ENCODE measurements at regions not wholly inside any gene's neighbourhood (a gene's known extent, or its start where the extent isn't known, plus 50 kb on each side); places are given as distances from the start of the nearest gene placed in this dataset.

DNA sequence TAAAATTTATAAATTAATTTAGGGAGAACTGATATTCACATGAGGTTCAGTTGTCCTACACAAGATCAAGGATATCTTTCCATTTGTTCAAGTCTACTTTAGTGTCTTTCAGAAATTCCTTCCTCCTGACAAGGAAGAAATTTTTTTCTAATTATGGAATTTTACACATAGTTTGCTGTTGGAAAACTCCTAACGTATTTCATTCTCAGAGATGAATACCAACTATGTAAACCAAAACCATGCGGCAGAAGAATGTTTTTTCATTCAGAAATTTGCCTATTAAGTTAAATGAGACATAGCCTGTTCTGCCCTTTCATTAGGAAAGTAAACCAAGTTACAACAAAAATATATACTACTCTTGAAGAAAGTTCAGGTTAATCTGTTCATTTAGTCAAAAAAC lies 111.2 kb upstream of the PRDM1 start:
- 67 to 83% (median 81%) methylated on average over 2 of the region's 2 CpGs for WGBS, 3 donors
- no peak overlapping the region for H3K27ac ChIP-seq (ENCODE audit: low read depth, low read length)

DNA sequence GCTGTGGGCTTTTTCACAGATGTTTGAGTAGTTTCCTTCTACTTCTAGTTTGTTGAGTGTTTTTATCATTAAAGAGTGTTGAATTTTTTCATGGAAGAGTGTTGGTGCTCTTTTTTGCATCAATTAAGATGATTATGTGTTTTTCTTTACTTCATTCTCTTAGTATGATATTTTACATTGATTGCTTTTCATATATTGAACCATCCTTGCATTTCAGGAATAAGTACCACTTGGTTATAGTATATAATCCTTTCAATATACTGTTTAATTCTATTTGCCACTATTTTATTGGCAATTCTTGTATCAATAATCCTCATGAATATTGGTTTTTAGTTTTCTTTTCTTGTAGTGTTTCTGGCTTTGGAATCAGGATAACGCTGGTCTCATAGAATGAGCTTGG lies 113.7 kb upstream of the PRDM1 start:
- WGBS, 3 donors = 90 to 97% (median 97%) methylated on average over 1 of the region's 1 CpG
- no peak overlapping the region for H3K27ac ChIP-seq (ENCODE audit: low read depth, low read length)

DNA sequence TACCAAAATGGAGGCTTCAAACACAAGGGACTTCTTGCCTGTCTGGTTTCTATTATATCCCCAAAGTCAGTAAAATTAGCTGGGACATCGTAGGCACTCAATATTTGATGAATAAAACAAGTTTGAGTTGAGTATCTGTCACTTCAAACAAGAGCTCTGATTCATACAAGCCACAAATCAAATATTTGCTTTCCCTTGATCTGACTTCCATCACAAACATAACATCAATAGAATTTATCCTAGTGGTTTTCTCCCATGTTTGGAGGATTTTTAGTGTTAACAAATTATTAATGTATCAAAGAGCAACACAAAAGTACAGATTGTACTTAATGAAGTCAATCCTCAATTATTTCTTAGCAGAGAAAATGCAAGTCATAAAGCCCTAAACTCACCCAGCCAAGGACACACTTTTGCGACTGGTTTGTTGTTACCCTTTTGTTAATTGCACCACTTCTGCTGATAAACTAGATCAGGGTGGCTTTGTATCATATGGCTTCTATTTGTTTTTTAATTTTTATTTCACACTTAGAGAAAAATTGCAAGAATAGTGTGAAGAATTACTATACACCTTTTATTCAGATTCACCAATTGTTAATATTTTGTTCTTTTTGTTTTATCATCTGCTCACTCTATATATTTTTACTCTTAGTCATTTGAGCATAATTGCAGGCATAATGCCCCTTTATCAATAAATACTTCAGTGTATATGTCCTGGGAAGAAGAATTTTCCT lies 117.4 kb upstream of the PRDM1 start:
- WGBS, 3 donors = 39 to 85% (median 81%) methylated on average over 2 of the region's 2 CpGs
- H3K27ac ChIP-seq (ENCODE audit: low read depth, low read length) = no peak overlapping the region

DNA sequence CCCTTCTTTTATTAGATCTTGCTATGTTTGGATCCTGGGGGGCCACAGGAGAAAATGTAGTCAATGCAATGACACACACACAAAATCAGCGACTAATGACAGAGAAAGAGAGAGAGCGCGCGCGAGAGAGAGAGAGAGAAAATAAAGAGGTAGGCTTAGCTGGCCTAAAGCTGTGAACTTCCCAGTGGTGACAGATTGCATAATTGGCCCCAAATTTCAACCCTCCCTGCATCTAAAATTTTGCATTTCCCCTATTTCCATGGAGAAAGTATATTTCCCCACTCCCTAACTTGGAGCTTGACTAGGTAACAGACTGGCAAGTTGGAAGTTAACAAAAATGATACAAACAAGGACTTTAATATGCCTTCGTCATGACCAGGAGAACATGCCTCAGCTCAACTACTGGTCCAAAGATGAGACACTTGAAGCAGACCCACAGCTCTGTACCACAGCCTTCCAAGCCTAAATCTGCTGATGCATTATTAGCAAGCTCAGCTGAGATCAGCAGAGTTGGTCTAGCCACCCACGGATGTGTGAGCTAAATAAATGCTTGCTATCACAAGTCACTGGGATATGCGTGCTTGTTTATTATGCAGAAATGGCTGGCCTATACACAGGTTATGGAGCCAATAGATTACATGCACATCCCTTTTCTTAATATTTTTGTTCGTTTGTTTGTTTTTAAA lies 118.1 kb upstream of the PRDM1 start:
- WGBS, 3 donors = 78 to 90% (median 89%) methylated on average over 9 of the region's 9 CpGs
- H3K27ac ChIP-seq (ENCODE audit: low read depth, low read length) = no peak overlapping the region

DNA sequence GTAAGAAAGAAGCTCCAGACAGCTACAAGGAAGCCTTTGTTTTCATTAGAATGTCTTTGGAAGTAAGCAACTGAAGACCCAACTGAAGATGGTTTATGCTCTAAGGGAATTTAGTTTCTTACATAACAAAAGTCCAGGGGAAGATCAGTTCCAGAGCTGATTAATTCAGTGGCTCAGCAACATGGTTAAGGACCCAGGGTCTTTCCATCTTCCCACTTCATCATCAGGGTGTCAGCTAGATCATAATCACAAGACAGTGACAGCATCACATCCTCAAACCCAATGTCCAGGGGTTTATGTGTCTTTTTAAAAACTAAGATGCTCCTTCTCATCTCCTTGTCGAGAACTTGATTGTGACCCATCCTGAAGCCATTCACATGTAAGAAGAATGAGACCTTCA lies 119.7 kb upstream of the PRDM1 start:
- H3K27ac ChIP-seq (ENCODE audit: low read depth, low read length) = no peak overlapping the region
- 83 to 95% (median 94%) methylated on average over 1 of the region's 1 CpG for WGBS, 3 donors

DNA sequence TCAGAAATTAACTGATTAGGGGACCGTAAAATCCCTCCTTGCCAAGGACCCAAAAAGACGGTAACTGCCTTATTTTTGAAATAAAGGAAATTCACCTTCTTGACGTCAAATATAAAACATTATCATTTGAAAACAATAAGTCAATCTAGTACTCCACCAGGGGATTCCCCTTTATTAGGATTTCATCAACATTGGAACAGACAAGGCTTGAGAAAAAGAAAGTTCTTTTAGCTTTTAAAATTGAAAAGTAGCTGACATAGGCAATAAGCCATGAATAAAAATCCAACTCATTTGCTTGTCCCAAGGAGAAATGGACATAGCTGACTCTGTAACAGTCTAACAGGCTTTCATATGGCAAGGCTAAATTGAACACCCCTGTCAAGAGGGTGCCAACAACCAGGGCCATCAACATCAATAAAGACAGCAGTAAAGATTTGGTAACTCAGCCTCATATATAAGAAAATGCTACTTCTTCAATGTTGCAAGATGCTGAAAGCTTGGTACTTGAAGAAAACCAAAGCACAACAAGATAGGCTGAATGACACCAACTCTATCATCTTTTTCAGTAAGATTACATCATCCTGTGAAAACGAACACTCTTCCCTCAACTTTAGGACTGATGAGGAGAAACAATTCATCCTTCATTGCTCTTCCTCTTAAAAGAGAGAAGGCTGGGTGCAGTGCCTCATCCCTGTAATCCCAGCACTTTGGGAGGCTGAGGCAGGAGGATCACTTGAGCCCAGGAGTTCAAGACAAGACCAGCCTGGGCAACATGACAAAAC lies 121.0 kb upstream of the PRDM1 start:
- 66 to 73% (median 71%) methylated on average over 4 of the region's 4 CpGs for WGBS, 3 donors
- no peak overlapping the region for H3K27ac ChIP-seq (ENCODE audit: low read depth, low read length)

DNA sequence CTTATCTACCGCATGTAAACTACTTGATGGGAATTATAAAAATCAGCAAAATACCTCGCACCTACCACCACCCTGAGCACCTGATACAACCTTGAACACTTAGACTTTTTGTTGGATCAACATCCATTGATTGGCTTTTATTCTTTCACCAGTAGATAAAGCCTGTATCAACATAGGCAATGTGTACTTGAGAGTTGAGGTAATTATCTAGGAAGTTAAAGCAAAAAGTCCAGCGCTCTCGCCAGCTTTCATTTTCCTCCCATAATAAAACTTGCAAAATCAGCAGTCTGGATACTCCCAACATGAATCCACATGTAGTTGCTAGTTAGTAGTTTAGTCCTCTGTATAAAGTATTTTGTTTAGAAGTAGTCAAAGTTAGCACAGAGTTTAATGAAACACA lies 132.0 kb upstream of the PRDM1 start:
- WGBS, 3 donors = 44 to 88% (median 82%) methylated on average over 4 of the region's 4 CpGs
- H3K27ac ChIP-seq (ENCODE audit: low read depth, low read length) = no peak overlapping the region

DNA sequence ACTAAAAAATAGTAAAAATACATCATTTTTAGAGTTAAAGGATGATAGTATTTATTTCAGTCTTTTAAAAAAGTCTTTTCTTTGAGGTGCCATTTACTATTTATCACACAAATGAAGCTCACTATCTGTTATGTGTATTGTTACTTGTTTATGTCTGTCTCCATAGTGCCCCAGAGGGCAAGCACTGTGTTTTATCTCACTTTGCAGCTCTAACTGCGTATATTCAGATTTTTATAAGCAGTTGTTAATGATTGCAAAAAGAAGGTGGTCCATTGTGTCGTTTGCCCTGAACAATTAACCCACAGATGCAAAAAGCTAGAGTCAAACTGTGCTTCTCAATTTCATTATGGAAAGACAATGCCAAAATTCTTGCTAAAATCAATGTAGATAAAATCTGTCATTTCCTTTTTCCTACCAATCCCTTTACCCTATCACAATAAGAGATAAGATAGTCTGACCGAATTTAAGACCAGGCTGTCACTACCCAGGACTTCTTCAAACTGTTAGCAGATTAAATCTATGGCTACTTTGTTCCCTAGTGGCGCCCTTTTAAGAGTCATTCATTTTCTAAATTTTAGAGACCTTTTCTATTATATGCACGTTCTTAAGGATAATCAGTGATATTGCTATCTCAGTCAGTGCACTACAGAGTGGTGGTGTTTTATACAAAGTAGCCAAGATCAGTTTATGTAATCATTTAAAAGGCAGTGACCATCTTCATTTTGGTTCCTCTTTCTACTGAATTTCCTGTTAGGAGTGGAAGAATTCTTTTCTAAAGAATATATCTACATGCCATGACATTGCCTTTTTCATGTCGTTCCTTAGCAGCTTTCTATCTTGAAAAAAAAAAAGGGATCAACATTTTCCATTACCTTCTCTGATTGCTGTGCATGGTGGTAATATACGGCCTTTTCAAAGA lies 133.1 kb upstream of the PRDM1 start:
- 56 to 64% (median 60%) methylated on average over 7 of the region's 7 CpGs for WGBS, 3 donors
- H3K27ac ChIP-seq (ENCODE audit: low read depth, low read length) = no peak overlapping the region

DNA sequence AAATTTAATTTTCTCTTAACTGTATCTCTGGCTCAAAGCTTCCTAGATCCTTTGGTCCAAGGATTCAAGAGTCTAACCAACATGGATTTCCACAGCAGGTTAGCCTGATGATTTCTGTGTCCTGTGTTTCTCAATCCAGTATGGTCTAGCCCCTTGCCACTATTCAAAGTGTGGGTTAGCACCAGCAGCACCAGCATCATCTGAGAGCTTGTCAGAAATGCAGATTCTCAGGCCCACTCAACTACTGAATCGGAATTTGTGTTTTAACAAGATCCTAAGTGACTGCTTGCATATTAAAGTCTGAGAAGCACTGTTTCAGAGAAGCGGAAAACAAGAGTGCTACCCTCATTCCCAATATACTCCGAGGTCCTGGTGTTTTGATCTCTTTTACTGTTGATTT lies 133.8 kb upstream of the PRDM1 start:
- WGBS, 3 donors = 83 to 89% (median 89%) methylated on average over 3 of the region's 3 CpGs
- no peak overlapping the region for H3K27ac ChIP-seq (ENCODE audit: low read depth, low read length)

DNA sequence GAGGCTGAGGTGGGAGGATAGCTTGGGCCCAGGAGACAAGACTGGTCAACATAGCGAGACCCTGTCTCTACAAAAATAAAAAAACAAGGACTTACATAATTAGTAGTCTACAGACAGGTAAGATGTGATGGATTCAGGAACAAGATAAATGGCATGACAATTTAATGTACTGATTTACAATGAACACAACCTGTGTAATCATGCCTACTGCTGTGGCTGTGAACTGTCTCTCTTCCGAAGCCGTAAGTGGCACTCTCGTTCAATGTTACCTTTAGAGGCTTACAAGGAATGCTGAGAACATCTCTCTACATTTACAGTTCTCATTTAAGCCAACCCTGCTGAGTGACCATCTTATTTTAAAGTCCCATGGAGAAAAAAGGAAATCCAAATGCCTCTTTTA lies 134.8 kb upstream of the PRDM1 start:
- 75 to 95% (median 93%) methylated on average over 4 of the region's 4 CpGs for WGBS, 3 donors
- H3K27ac ChIP-seq (ENCODE audit: low read depth, low read length) = no peak overlapping the region

DNA sequence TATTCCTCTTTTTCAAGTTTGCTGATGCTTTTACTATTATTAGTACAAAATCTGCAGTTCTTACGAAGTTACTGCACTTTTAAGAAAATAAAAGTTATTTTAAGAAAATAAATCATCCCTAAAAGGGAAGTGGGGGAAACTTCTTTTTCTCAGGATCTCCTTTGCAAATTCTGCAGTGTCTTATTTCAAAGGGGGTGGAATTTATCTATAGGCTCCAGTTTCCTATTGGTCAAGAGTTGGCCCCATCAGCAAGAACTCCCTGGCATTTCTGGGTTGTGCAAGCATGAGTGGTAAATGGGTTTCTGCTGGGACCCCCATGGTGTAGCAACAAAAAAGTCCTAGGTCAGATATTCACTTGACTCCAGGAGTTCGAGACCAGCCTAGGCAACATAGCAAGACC lies 136.3 kb upstream of the PRDM1 start:
- H3K27ac ChIP-seq (ENCODE audit: low read depth, low read length) = no peak overlapping the region
- WGBS, 3 donors = 68 to 76% (median 70%) methylated on average over 2 of the region's 2 CpGs

DNA sequence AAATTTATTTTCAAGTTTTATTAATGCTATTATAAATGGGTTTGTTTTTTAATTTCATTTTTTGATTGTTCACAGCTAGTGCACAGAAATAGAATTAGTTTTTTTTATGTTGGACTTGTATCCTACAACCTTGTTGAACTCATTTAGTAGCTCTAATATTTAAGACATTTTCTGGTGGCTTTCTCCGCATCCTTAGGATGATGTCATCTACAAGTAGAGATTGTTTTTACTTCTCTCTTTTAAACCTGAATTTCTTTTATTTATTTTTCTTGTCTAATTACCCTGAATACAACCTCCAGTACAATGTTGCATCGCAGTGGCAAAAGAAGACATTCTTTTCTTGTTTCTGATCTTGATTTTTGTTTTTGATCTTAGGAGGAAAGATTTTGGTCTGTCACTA lies 142.6 kb upstream of the PRDM1 start:
- H3K27ac ChIP-seq (ENCODE audit: low read depth, low read length) = no peak overlapping the region
- WGBS, 3 donors = 83 to 93% (median 86%) methylated on average over 2 of the region's 2 CpGs

DNA sequence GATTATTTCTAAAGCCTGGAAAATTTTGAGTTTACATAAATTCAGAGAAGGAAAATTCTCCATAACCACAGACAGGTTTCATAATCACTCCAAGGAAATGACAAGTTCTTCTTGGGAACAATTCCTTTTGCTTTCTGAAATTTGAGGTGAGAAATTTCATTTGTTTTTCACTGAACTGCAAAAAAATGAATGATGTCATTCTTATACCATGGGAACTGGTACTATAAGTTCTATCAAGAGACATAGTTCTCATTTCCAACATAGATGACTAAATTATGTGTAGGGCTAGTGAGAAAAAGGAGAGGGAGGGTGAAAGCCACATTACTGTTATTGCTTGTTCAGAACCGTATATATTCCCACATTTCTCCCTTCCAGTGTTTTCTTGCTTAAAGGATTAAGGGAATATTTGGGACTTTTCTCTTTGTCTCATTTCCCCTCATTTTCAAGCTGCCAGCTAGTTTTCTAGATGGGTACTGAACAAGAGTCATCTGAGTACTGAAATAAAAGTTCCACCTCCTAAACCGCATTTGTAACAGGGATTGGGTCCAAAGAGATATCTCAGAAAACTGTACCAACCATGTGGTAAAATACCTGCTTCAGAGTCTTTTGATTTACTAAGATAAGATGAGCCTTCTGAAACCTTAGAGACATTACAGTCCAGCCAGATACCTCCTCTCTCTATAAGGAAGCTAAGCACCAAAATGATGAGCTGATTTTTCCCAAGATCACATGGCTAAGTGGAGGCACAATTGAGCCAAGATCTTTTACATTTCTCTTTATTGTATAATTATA lies 144.3 kb upstream of the PRDM1 start:
- H3K27ac ChIP-seq (ENCODE audit: low read depth, low read length) = no peak overlapping the region
- WGBS, 3 donors = 89 to 94% (median 90%) methylated on average over 2 of the region's 2 CpGs

DNA sequence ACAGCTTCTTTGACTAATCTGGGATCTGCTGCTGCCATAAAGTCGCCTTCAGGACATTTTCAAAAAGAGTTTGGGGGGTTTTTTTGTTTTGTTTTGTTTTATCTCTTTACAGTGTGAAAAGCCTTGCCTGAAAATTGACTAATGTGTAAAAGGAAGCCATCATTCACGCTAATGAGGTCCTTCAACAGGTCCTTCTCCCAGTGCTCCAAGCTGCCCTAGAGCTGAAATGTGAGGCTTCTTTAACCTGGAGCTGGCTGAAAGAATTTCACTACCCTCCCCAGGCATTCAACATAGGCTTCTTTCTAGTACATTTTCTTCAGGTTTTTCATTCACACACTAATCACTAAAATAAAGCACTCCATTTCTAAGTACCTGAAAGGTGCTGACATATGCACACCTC lies 145.1 kb upstream of the PRDM1 start:
- WGBS, 3 donors = 46 to 80% (median 78%) methylated on average over 2 of the region's 2 CpGs
- H3K27ac ChIP-seq (ENCODE audit: low read depth, low read length) = no peak overlapping the region

DNA sequence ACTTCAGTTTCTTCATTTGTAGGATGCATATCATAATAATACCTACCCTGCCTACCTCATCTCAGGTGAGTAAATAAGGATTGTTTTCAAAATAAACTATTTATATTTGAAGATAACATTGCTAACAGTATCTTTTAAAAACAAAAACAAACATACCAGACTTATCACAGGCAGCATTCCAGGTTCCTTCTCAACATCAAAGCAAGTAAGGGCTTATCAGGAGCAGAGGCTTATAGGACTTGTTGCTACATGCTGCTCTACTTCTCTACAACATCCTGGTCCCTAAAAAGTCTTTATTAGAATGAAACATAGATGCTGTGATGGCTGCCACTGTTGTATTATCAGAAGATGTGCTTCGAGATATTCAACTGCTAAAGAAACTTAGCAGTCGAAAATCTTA lies 149.2 kb upstream of the PRDM1 start:
- no peak overlapping the region for H3K27ac ChIP-seq (ENCODE audit: low read depth, low read length)
- 72 to 94% (median 91%) methylated on average over 2 of the region's 2 CpGs for WGBS, 3 donors

DNA sequence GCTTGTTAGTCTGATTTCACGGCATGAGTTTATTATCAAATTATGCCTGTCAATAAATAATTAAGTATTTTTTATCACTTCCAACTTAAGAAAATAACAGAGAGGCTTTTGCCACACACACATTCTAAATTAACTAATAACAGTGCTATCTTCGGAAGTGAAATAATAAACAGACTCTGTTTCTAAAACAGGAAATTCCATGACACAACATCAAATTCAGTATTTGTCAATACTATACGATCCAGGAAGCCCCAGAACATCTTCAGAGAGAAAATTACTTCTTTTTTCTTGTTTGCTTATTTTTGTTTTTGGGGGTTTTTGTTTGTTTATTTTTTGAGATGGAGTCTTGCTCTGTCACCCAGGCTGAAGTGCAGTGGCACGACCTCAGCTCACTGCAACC lies 150.7 kb upstream of the PRDM1 start:
- 56 to 73% (median 65%) methylated on average over 4 of the region's 4 CpGs for WGBS, 3 donors
- H3K27ac ChIP-seq (ENCODE audit: low read depth, low read length) = no peak overlapping the region

DNA sequence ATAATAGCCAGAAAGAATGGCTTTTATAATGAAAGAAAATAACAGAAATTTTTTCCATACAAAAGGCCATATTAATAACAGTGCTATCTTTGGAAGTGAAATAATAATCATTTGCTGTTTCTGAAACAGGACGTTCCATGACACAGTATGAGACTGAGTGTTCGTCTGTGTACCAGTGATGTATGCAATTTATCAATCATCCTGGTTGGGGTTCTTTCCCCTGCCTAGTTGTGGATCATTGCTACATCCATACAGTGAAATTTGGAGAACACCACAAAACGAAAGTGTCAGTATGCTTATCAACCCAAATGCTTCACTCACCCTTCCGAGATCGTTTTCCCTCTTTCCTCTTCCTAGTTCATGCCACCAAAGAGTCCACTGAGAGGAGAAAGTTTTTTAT lies 151.4 kb upstream of the PRDM1 start:
- WGBS, 3 donors = 60 to 85% (median 70%) methylated on average over 5 of the region's 5 CpGs
- no peak overlapping the region for H3K27ac ChIP-seq (ENCODE audit: low read depth, low read length)

DNA sequence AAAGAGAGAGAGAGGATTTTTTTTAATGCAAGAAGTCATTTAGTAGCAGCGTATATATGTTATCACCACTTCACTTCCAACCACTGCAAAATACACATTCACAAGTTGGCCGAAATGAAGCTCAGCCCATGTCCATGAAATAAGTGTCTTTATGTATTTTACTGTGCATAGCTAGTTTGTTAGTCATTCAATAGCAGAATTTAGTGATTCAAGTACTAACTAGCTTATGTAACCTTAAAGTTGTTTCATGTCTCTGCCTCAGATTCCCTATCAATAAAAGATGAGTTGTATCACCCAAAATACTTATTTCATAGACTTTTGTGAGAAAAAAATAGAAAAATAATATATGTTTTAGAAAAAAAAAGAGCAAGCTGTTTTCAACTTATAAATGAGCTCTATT lies 153.7 kb upstream of the PRDM1 start:
- 76 to 85% (median 84%) methylated on average over 2 of the region's 2 CpGs for WGBS, 3 donors
- H3K27ac ChIP-seq (ENCODE audit: low read depth, low read length) = no peak overlapping the region
